ENCODE measurements at regions not wholly inside any gene's neighbourhood (a gene's known extent, or its start where the extent isn't known, plus 50 kb on each side); places are given as distances from the start of the nearest gene placed in this dataset.

- H3K27me3 ChIP-seq (ENCODE audit: insufficient read depth, low read length), result no peaks in the 10 kb centered on the region
- H3K79me2 ChIP-seq (ENCODE audit: insufficient read depth, low read length), result no peaks in the 10 kb centered on the region
- no peaks in the 10 kb centered on the region for H3K9me3 ChIP-seq (ENCODE audit: low read depth, low read length)
- no peaks in the 10 kb centered on the region for H4K20me1 ChIP-seq (ENCODE audit: insufficient read depth, low read length)
- no peak overlapping the region for H3K4me2 ChIP-seq (ENCODE audit: insufficient read depth, low read length)
- no peak overlapping the region for H2AFZ ChIP-seq (ENCODE audit: low read length)
- no peak overlapping the region for H3K4me3 ChIP-seq (ENCODE audit: insufficient read depth, low read length)
- no peak for DNase-seq (ENCODE audit: insufficient read length, low spot score, missing footprints)
- no peaks in the 10 kb centered on the region for H3K4me1 ChIP-seq (ENCODE audit: insufficient read depth, low read length)
- H3K27ac ChIP-seq (ENCODE audit: low read depth, low read length), result no peak overlapping the region
- H3K36me3 ChIP-seq (ENCODE audit: insufficient read depth, low read length), result no peaks in the 10 kb centered on the region
- TF ChIP-seq, protein P1, sequence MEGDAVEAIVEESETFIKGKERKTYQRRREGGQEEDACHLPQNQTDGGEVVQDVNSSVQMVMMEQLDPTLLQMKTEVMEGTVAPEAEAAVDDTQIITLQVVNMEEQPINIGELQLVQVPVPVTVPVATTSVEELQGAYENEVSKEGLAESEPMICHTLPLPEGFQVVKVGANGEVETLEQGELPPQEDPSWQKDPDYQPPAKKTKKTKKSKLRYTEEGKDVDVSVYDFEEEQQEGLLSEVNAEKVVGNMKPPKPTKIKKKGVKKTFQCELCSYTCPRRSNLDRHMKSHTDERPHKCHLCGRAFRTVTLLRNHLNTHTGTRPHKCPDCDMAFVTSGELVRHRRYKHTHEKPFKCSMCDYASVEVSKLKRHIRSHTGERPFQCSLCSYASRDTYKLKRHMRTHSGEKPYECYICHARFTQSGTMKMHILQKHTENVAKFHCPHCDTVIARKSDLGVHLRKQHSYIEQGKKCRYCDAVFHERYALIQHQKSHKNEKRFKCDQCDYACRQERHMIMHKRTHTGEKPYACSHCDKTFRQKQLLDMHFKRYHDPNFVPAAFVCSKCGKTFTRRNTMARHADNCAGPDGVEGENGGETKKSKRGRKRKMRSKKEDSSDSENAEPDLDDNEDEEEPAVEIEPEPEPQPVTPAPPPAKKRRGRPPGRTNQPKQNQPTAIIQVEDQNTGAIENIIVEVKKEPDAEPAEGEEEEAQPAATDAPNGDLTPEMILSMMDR (IDR thresholded peaks at IDR 0.05; ENCODE audit: extremely low read depth, low read depth, low read length), result no peak
Measured at GRCh38 chr3:161744366-161744765, 247.8 kb downstream of the OTOL1 start.

DNA sequence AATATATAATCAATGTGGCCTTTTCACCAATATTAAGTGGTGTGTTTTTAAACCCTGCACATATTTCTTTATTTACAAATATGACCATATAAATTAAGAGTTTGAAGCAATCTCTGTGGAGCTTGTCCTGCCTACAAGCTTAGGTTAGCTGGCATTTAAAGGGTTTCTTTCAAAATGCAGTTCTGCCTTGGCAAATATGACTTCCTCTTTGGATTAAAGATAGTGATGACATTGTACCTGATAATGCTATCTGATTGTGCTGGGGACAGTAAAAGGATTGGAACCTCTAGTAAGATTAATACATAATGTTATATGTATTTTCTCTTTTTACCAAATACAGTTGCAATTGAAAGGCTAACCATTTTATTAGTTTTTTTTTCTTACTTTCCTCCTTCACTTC is 249.1 kb downstream of the OTOL1 start:
- Histone ChIP-seq H3K4me3 (ENCODE audit: insufficient read depth, low read length) (no peak overlapping the region), H3K4me1 (ENCODE audit: insufficient read depth, low read length) (no peaks in the 10 kb centered on the region), H3K27me3 (ENCODE audit: insufficient read depth, low read length) (no peaks in the 10 kb centered on the region), H3K4me2 (ENCODE audit: insufficient read depth, low read length) (no peak overlapping the region), H2AFZ (ENCODE audit: low read length) (no peak overlapping the region), H3K9me3 (ENCODE audit: low read depth, low read length) (no peaks in the 10 kb centered on the region), H3K27ac (ENCODE audit: low read depth, low read length) (no peak overlapping the region), H4K20me1 (ENCODE audit: insufficient read depth, low read length) (no peaks in the 10 kb centered on the region), H3K79me2 (ENCODE audit: insufficient read depth, low read length) (no peaks in the 10 kb centered on the region), H3K36me3 (ENCODE audit: insufficient read depth, low read length) (no peaks in the 10 kb centered on the region)
- DNase-seq (ENCODE audit: insufficient read length, low spot score, missing footprints), result no peak
- TF ChIP-seq, protein P1 (IDR thresholded peaks at IDR 0.05; ENCODE audit: extremely low read depth, low read depth, low read length), result no peak

DNA sequence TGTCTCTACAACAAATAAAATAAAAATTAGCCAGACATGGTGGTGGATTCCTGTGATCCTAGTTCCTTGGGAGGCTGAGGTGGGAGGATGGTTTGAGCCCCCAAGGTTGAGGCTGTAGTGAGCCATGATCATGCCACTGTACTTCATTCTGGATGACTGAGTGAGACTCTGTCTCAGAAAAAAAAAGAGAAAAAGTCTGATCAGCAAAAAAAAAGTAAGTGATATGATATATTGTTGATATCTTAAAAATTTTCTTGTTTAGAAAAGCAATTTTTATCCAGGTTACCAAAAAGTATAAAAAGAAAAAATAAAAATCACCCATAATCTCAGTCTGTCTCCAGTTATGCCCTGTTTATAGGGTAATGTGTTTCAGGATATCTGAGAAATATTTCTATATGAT is 251.4 kb downstream of the OTOL1 start:
- no peaks in the 10 kb centered on the region for H4K20me1 ChIP-seq (ENCODE audit: insufficient read depth, low read length)
- no peaks in the 10 kb centered on the region for H3K9me3 ChIP-seq (ENCODE audit: low read depth, low read length)
- TF ChIP-seq, protein P1 (IDR thresholded peaks at IDR 0.05; ENCODE audit: extremely low read depth, low read depth, low read length), result no peak
- no peaks in the 10 kb centered on the region for H3K27me3 ChIP-seq (ENCODE audit: insufficient read depth, low read length)
- H2AFZ ChIP-seq (ENCODE audit: low read length), result no peak overlapping the region
- H3K27ac ChIP-seq (ENCODE audit: low read depth, low read length), result no peak overlapping the region
- no peaks in the 10 kb centered on the region for H3K36me3 ChIP-seq (ENCODE audit: insufficient read depth, low read length)
- no peak for DNase-seq (ENCODE audit: insufficient read length, low spot score, missing footprints)
- no peaks in the 10 kb centered on the region for H3K4me1 ChIP-seq (ENCODE audit: insufficient read depth, low read length)
- H3K4me3 ChIP-seq (ENCODE audit: insufficient read depth, low read length), result no peak overlapping the region
- no peak overlapping the region for H3K4me2 ChIP-seq (ENCODE audit: insufficient read depth, low read length)
- H3K79me2 ChIP-seq (ENCODE audit: insufficient read depth, low read length), result no peaks in the 10 kb centered on the region

DNA sequence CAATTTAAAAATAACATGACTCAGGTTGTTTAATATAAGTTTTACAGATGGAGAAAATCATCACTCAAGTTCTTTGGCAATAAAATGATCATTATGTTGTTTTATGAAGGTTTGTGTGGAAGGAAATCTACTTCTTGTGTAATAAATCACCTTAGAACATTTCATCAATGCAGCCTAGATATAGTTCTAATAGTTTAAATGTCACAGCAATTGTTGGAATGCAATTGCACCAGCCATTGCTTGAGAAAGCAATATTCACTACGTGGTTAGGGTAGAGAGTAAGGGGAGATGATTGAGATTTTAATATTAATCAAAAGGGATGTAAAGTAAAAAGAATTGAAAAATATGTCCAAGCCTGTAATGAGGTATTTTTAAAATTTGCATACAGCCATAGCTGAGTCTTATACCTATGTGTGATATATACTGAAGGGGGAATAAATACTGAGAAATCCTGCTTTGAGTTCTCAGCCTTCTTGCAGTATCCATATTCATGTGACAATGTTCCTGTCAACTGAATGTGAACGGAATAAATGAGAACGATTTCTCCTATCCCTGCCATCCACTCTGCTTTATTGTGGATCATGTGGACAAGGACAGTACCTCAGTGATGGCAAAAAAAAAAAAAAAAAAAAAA is 257.9 kb downstream of the OTOL1 start:
- DNase-seq (ENCODE audit: insufficient read length, low spot score, missing footprints), result no peak
- TF ChIP-seq, protein P1 (IDR thresholded peaks at IDR 0.05; ENCODE audit: extremely low read depth, low read depth, low read length), result no peak

More for the DNA sequence above, 257.9 kb downstream of the OTOL1 start:
- H2AFZ ChIP-seq (ENCODE audit: low read length), result no peak overlapping the region
- H3K79me2 ChIP-seq (ENCODE audit: insufficient read depth, low read length), result no peaks in the 10 kb centered on the region
- H3K27ac ChIP-seq (ENCODE audit: low read depth, low read length), result no peak overlapping the region
- H3K36me3 ChIP-seq (ENCODE audit: insufficient read depth, low read length), result no peaks in the 10 kb centered on the region
- no peak overlapping the region for H3K4me2 ChIP-seq (ENCODE audit: insufficient read depth, low read length)
- no peak overlapping the region for H3K4me3 ChIP-seq (ENCODE audit: insufficient read depth, low read length)
- no peaks in the 10 kb centered on the region for H3K9me3 ChIP-seq (ENCODE audit: low read depth, low read length)
- H3K27me3 ChIP-seq (ENCODE audit: insufficient read depth, low read length), result no peaks in the 10 kb centered on the region
- H4K20me1 ChIP-seq (ENCODE audit: insufficient read depth, low read length), result no peaks in the 10 kb centered on the region
- no peaks in the 10 kb centered on the region for H3K4me1 ChIP-seq (ENCODE audit: insufficient read depth, low read length)

Measured in osteoblast (primary cell).